CD1c-positive myeloid dendritic cell (primary cell): ENCODE measurements at regions not wholly inside any gene's neighbourhood (a gene's known extent, or its start where the extent isn't known, plus 50 kb on each side); places are given as distances from the start of the nearest gene placed in this dataset.
"Not testable (repeated sequence)": the region's sequence is repeated elsewhere in the genome, so short reads cannot be mapped to it uniquely, and the experiment has no call there.

ENCODE experiments used
- DNase-seq: peaks from one replicate; pipeline ENCODE4 v3.0.0-alpha.2; 2016; ENCODE audit errors: extremely low spot score

DNA sequence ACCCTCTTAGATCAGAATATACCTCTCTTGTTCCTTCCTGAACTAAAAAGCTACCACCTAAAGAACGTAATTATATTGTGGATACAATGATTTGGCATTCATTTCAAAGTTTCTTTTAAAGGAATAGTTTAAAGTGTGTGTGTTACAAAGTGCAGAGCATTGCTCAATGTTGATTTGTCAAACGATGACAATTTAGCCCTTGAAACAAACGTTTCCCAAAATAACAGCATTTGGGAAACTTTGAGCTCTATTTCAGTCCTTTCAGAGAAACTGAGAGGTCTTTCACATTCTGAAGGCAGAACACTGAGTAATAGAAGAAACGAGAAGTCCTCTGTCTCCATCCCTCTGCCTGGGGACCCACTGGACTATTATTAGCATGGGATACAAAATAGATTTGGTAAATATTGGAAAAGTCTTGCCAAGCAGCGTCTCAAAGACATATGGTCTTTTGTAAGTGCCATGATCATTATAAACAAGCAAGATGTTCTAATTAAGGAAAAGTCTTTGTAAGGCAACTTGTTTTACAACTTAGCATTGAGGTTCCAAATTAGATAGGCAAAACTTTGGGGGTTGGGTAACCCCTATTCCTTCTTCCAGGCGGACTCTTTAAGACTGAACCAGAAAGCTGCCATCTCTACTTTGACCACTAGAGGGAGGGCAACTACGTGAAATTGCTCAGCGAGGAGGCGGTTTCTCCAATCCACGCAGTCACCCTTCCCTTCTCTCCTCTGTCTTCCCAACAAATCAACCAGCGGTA lies 208.8 kb downstream of the RNF144B start:
- DNase-seq: peak; percentile 66

DNA sequence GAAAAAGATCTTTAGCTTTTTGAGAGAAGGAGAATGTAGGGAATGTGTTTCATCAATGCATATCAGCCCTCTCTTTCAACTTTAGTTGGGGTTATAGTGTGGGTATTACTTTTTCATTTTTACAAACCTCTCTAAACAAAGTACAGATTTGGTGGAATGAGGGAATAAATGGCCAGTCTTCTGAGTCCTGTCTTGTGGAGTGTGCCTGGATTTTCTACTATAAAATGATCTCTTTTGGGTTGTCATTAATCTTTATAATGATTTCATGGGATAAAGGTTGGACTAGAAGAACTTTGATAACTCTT lies 209.3 kb downstream of the RNF144B start:
- DNase-seq: no peak

GRCh38 chr6:18598551-18599264 lies 211.6 kb downstream of the RNF144B start:
- DNase-seq: no peak

DNA sequence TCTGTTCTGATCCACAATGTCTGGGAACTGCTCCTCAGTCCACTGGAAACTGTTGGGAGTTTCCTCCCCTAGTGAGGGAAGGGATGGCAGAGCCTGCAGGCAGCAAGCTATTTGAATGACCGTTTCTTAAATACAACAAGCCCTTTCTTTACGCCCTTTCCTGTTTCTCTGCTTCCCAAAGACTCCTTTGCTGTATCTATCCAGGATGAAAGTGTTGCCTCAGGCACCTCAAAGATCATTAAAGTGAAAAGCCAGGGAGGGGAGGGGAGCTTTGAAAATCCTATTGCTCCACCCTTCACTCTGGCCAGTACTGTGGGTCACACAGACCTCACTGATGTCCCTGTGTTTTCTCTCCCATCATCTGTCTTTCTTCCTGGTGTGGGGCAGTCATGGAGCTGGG lies 213.1 kb downstream of the RNF144B start:
- no peak for DNase-seq

- no peak for DNase-seq
Measured at GRCh38 chr6:18601516-18602020, 214.4 kb downstream of the RNF144B start.

- no peak for DNase-seq
Measured at GRCh38 chr6:18602931-18603330, 215.8 kb downstream of the RNF144B start.

GRCh38 chr6:18603361-18603760 lies 216.2 kb downstream of the RNF144B start:
- no peak for DNase-seq

- DNase-seq: no peak
Measured at GRCh38 chr6:18605841-18606240, 218.7 kb downstream of the RNF144B start.

DNA sequence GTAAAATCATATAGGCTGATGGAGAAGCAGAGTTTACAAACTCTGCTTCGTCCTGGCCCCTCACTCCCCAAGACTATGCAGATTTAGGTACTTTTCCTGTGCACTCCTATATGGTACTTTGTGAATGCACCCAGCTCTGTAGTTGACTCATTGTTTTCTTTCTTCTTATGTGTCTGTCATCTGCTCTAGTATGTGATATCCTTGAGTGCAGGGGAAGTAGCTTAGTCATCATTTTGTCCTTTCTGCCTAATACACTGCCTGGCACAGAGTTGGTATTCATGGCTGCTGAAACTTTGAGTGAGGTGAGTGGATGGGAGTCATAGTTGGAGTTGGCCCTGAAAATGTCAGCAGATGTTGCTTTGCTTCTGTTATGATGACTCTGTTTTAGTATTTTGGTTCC lies 222.6 kb downstream of the RNF144B start:
- DNase-seq: no peak

- no peak for DNase-seq
Measured at GRCh38 chr6:18613319-18613925, 226.3 kb downstream of the RNF144B start.

- DNase-seq: no peak
Measured at GRCh38 chr6:18629571-18629970, 242.4 kb downstream of the RNF144B start.

DNA sequence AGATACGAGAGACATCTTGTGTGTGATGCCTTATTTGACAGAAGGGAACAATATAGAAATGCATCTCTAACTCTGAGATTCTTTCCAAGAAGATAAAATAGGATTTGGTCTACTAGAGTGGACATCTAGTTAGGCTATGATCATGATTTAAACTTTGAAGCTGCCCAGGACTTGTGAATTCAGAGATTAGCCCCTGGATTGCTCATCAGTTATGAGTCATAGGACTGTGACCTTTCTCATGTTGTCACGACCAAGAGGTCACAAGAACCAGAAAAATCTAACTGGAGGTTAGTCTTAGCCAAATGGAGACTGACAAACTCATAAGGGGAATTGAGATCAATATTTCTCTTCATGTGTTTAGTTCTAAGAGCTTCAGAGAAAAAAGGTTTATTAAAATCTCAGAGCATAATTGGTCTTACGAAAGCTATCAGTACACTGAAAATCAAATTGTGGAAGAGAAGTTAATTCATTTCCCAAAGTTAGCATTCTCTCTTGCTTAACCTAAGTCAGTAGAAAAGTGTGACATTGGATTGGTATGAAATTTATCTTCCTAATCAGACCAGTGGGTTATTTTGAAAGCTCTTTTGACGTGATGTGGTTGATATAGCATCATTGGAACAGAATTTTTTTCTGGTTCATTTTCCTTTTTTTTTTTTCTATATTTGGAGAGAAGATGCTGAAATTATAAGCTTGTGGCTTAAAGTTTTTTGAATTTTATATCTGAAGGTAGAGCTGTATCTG lies 245.7 kb downstream of the RNF144B start:
- no peak for DNase-seq

GRCh38 chr6:18634912-18635311 lies 247.8 kb downstream of the RNF144B start:
- DNase-seq: no peak

DNA sequence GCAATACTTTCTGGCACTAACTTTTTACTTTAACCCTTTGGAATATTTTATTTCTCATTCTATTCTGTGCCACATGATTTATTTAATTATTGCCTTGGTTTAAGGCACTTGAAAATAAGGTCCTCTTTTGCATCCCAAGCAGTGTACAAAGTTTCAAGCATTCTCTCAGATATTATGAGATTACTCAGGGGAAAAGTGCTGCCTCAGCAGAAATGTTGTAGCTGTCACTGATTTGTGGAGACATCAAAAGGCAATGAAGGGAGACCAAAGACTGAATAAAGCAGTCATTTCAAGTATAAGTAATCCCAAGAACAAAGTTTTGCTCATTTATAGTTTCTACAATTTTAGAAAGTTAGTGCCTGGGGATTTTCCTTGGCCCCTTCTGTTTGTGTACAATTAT lies 253.0 kb downstream of the RNF144B start:
- DNase-seq: no peak

DNA sequence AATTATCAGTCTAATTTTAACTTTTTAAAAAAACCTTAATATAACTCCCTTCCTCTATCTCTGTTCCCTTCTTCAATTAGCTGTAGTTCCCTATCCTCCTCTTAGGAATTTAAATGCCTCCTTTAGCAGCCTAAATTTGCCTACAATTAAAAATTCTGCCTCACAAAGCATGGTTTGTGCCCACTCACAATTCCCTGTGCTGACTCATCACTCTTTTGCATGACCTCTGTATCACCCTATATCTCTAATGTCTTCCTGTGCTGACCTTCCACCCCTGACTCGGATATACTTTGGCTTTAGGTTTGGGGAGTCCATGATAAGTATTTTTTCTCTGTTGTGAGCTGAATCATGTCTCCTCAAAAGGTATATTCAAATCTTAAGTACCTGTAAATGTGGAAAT lies 253.6 kb downstream of the RNF144B start:
- no peak for DNase-seq

DNA sequence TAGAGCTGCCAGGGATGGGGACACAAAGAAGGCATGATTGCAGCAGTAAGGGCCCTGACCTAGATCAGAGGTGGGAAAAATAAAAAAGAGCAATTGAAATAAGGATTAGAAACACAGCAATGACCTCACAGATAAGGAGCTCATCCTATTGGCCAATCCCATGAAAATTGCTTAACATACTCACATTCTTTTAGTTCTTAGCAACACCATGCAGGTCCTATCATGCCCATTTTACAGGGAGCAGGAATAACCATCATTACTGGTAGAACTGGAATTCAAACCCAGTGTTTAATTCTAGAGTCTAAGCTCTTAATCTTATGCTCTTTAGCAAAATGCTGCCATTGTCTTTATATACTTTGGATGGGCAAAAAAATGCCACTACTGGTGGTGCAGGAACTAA lies 267.7 kb downstream of the RNF144B start:
- no peak for DNase-seq

- no peak for DNase-seq
Measured at GRCh38 chr6:18656506-18656905, 269.4 kb downstream of the RNF144B start.

GRCh38 chr6:18659994-18660393 lies 272.8 kb downstream of the RNF144B start:
- not testable (repeated sequence) for DNase-seq

DNA sequence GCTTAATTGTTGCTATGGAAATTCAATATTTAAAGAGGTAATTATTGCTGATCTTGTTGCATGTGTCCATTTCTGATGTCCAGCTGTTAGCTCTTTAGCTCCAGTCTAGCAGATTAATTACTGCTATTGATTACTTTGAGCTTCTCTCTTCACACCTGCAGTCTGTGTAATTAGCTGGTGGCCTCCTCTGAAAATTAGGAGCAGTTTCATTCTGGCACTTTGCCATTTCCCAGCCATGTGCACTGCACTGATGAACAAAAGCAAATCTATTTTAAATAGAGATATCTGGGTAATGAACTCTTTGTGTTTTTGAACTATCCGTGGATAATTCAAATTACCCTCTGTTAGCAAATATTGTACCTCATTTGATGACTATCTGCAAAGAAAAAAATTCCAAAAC lies 275.9 kb downstream of the RNF144B start:
- no peak for DNase-seq

DNA sequence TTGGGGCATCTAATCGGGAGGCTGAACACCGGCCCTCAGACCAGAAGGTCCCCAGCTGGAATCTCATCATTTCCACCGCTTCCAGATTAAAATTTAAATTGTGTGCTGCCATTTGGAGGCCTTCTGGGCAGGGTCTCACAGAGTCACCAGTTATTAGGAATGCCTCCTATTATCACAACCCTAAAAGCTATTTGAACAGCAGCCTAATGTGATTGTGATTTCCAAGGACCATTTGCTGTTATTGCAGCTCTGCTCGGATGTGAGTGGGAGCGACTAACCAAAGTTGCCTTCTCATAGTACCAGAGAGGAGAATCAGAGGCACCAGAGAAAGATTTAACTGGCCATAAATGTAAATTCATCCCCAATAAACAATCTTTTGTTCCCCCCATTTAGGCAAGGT lies 277.3 kb downstream of the RNF144B start:
- no peak for DNase-seq

DNA sequence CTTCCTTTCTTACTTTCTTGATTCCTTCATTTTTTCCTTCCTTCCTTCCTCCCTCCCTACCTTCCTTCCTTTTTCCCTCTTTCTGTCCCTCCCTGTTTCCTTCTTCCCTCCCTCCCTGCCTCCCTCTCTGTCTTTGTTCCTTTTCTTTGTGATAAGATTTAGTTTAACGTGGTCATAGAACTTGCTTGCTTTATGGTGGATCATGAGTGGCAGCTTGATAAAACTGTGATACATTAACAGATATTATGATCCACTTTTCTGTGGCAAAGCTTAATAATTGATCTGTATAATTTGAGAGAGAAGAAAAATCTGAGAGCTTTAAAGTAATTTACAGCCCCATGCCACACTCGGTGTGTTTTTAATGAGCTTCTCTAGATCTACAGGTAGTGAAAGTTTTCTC lies 280.5 kb downstream of the RNF144B start:
- DNase-seq: no peak

DNA sequence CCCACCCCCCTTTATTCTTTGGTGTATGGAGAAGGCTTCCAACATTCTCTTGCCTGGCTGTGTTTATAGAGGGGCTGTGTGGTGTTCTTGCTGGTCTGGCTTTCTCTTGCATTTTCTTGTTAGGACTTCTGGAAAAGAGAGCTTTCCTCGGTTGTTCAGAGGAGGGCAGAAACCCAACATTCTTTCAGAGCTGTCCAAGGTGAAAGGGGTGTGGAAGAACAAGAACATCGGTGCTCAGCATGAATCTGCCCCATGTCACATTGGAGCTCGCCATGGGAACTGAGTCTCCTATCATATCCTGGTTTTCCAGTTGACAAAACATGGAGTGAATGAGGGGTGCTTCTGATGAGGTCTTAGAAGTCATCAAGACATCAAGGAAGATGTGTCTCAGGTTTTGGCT lies 281.8 kb downstream of the RNF144B start:
- DNase-seq: no peak
